ENCODE measurements at regions not wholly inside any gene's neighbourhood (a gene's known extent, or its start where the extent isn't known, plus 50 kb on each side); places are given as distances from the start of the nearest gene placed in this dataset.
A peak's percentile ranks its signal among the peaks of the same experiment; 100 is the strongest.

GRCh38 chr14:61893371-61893940 is 131.2 kb downstream of the SNAPC1 start:
- DNase-seq (ENCODE audit: low read depth), result no peak

- DNase-seq (ENCODE audit: low read depth), result peak; percentile 52
Measured at GRCh38 chr14:61894452-61895077, 132.3 kb downstream of the SNAPC1 start.

GRCh38 chr14:61897300-61897699 is 135.1 kb downstream of the SNAPC1 start:
- no peak for DNase-seq (ENCODE audit: low read depth)

GRCh38 chr14:61898568-61898967 is 136.3 kb downstream of the SNAPC1 start:
- no peak for DNase-seq (ENCODE audit: low read depth)

- DNase-seq (ENCODE audit: low read depth), result no peak
Measured at GRCh38 chr14:61899497-61899896, 137.3 kb downstream of the SNAPC1 start.

GRCh38 chr14:61904946-61905345 is 142.7 kb downstream of the SNAPC1 start:
- no peak for DNase-seq (ENCODE audit: low read depth)

- DNase-seq (ENCODE audit: low read depth), result no peak
Measured at GRCh38 chr14:61911574-61911973, 149.4 kb downstream of the SNAPC1 start.

- DNase-seq (ENCODE audit: low read depth), result no peak
Measured at GRCh38 chr14:61918998-61919397, 156.8 kb downstream of the SNAPC1 start.

- no peak for DNase-seq (ENCODE audit: low read depth)
Measured at GRCh38 chr14:61923348-61923747, 161.1 kb downstream of the SNAPC1 start.

GRCh38 chr14:61925043-61925442 is 162.8 kb downstream of the SNAPC1 start:
- DNase-seq (ENCODE audit: low read depth), result no peak

GRCh38 chr14:61925732-61926435 is 163.7 kb downstream of the SNAPC1 start:
- DNase-seq (ENCODE audit: low read depth), result no peak

GRCh38 chr14:61927060-61927459 is 164.8 kb downstream of the SNAPC1 start:
- no peak for DNase-seq (ENCODE audit: low read depth)

- DNase-seq (ENCODE audit: low read depth), result no peak
Measured at GRCh38 chr14:61927520-61927919, 165.3 kb downstream of the SNAPC1 start.

- DNase-seq (ENCODE audit: low read depth), result no peak
Measured at GRCh38 chr14:61928300-61928699, 166.1 kb downstream of the SNAPC1 start.

- no peak for DNase-seq (ENCODE audit: low read depth)
Measured at GRCh38 chr14:61928701-61929100, 166.5 kb downstream of the SNAPC1 start.

- no peak for DNase-seq (ENCODE audit: low read depth)
Measured at GRCh38 chr14:61929651-61930050, 167.4 kb downstream of the SNAPC1 start.

- DNase-seq (ENCODE audit: low read depth), result no peak
Measured at GRCh38 chr14:61930101-61930857, 168.1 kb downstream of the SNAPC1 start.

- no peak for DNase-seq (ENCODE audit: low read depth)
Measured at GRCh38 chr14:61932974-61933373, 170.8 kb downstream of the SNAPC1 start.

- no peak for DNase-seq (ENCODE audit: low read depth)
Measured at GRCh38 chr14:61934385-61934784, 172.2 kb downstream of the SNAPC1 start.

- DNase-seq (ENCODE audit: low read depth), result no peak
Measured at GRCh38 chr14:61939776-61940175, 177.6 kb downstream of the SNAPC1 start.

- no peak for DNase-seq (ENCODE audit: low read depth)
Measured at GRCh38 chr14:61940666-61941420, 178.6 kb downstream of the SNAPC1 start.
